SK-N-SH (cell line): ENCODE measurements at regions not wholly inside any gene's neighbourhood (a gene's known extent, or its start where the extent isn't known, plus 50 kb on each side); places are given as distances from the start of the nearest gene placed in this dataset.

Experiments used
- EP300 ChIP-seq, 2 experiments: IDR thresholded peaks; 2 replicates each; pipeline versions ENCODE4 v1.4.0 to v1.6.1; 2012; ENCODE audit warnings: borderline replicate concordance in 1 of 2, low read depth in 1 of 2, low read length in 1 of 2
- EZH2phosphoT487 ChIP-seq: fragments of 200-600 bp; sonication (generic); IDR thresholded peaks from 2 replicates; pipeline ENCODE4 v1.6.1; 2017; ENCODE audit warnings: low read depth, mixed run types, mild to moderate bottlenecking, antibody characterized with exemption, moderate library complexity, borderline replicate concordance
- TF ChIP-seq, protein P1 (sequence below): fragments of 200-600 bp; sonication (generic); IDR thresholded peaks from 2 replicates; pipeline ENCODE4 v1.6.1; 2017; ENCODE audit warnings: antibody characterized with exemption, mild to moderate bottlenecking, moderate library complexity
- TF ChIP-seq, protein P2 (sequence below): IDR thresholded peaks from 2 replicates; pipeline ENCODE4 v1.4.0; 2012; ENCODE audit warnings: low read depth

DNA sequence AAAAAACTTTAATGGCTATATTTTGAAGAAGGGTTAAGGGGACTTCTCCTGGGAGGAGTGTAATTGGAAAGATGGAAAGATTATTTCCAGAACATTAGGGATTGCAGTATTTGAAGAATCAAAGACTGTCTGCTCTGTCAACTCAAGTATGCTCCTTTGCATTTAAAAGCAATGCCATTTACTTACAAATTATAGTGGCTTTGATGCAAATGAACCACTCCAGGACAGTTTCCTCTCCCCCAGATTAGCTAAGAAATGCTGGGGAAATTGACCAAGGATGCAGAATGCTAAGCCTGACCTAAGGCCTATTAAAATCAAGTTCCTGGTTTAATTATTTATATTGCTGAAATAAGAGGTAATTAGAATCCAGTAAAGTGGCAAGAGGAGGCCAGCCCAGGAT, 110.5 kb upstream of the CAMK1G start:
- TF ChIP-seq EZH2phosphoT487 = no peak
- TF ChIP-seq, protein P1, sequence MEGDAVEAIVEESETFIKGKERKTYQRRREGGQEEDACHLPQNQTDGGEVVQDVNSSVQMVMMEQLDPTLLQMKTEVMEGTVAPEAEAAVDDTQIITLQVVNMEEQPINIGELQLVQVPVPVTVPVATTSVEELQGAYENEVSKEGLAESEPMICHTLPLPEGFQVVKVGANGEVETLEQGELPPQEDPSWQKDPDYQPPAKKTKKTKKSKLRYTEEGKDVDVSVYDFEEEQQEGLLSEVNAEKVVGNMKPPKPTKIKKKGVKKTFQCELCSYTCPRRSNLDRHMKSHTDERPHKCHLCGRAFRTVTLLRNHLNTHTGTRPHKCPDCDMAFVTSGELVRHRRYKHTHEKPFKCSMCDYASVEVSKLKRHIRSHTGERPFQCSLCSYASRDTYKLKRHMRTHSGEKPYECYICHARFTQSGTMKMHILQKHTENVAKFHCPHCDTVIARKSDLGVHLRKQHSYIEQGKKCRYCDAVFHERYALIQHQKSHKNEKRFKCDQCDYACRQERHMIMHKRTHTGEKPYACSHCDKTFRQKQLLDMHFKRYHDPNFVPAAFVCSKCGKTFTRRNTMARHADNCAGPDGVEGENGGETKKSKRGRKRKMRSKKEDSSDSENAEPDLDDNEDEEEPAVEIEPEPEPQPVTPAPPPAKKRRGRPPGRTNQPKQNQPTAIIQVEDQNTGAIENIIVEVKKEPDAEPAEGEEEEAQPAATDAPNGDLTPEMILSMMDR = no peak
- TF ChIP-seq, protein P2, sequence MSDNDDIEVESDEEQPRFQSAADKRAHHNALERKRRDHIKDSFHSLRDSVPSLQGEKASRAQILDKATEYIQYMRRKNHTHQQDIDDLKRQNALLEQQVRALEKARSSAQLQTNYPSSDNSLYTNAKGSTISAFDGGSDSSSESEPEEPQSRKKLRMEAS = no peak
- TF ChIP-seq EP300 (IDR thresholded peaks at IDR 0.05; ENCODE audit: borderline replicate concordance in 1 of 2, low read depth in 1 of 2, low read length in 1 of 2) = no peak
